Ishikawa (cell line): ENCODE measurements at regions not wholly inside any gene's neighbourhood (a gene's known extent, or its start where the extent isn't known, plus 50 kb on each side); places are given as distances from the start of the nearest gene placed in this dataset.

Experiments used
- EGR1 ChIP-seq: IDR thresholded peaks from 2 replicates; pipeline ENCODE4 v1.6.1; 2012
- EP300 ChIP-seq: IDR thresholded peaks from 2 replicates; pipeline ENCODE4 v1.6.1; 2012; ENCODE audit warnings: borderline replicate concordance
- FOXM1 ChIP-seq: IDR thresholded peaks from 2 replicates; pipeline ENCODE4 v1.6.1; 2012; ENCODE audit warnings: low read depth, borderline replicate concordance
- NFIC ChIP-seq: IDR thresholded peaks from 2 replicates; pipeline ENCODE4 v1.6.1; 2012
- RAD21 ChIP-seq: IDR thresholded peaks from 2 replicates; pipeline ENCODE4 v1.6.1; 2012; ENCODE audit warnings: low read depth
- TAF1 ChIP-seq: IDR thresholded peaks from 2 replicates; pipeline ENCODE4 v1.6.1; 2012; ENCODE audit warnings: low read depth, mild to moderate bottlenecking
- TCF12 ChIP-seq: IDR thresholded peaks from 2 replicates; pipeline ENCODE4 v1.6.1; 2012; ENCODE audit warnings: low read depth
- YY1 ChIP-seq: IDR thresholded peaks from 2 replicates; pipeline ENCODE4 v1.6.1; 2012; ENCODE audit warnings: low read depth
- ZBTB7A ChIP-seq: IDR thresholded peaks from 2 replicates; pipeline ENCODE4 v1.6.1; 2012; ENCODE audit warnings: low read depth
- TF ChIP-seq, protein P1 (sequence below): IDR thresholded peaks from 2 replicates; pipeline ENCODE4 v1.6.1; 2012
- TF ChIP-seq, protein P2 (sequence below): IDR thresholded peaks from 2 replicates; pipeline ENCODE4 v1.6.1; 2012; ENCODE audit warnings: low read depth, mild to moderate bottlenecking
- TF ChIP-seq, protein P3 (sequence below): IDR thresholded peaks from 2 replicates; pipeline ENCODE4 v1.6.1; 2012

DNA sequence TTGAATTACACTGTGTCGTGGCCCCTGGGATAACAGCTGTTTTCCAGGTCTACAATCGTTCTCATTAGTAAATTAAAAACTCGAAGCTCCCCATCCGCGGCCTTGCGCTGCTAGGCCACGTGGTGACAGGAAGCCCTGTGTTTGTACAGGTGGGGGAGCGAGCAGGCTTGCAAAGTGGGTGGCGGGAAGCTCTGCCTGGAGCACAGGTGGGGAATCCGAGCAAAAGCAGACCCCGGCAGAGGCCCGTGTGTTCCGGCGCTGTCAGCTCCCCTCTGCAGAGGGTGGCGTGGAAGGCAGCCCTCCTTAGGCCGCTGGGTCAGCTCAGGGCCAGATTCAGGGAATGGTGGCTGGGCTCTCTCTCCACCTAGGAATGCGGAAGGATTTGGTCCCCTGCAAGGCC, 59.5 kb upstream of the ERCC6L2 start:
- TF ChIP-seq, protein P1, sequence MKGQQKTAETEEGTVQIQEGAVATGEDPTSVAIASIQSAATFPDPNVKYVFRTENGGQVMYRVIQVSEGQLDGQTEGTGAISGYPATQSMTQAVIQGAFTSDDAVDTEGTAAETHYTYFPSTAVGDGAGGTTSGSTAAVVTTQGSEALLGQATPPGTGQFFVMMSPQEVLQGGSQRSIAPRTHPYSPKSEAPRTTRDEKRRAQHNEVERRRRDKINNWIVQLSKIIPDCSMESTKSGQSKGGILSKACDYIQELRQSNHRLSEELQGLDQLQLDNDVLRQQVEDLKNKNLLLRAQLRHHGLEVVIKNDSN = no peak
- TF ChIP-seq EP300 = no peak
- no peak for TF ChIP-seq FOXM1
- TF ChIP-seq ZBTB7A = no peak
- TF ChIP-seq, protein P2, sequence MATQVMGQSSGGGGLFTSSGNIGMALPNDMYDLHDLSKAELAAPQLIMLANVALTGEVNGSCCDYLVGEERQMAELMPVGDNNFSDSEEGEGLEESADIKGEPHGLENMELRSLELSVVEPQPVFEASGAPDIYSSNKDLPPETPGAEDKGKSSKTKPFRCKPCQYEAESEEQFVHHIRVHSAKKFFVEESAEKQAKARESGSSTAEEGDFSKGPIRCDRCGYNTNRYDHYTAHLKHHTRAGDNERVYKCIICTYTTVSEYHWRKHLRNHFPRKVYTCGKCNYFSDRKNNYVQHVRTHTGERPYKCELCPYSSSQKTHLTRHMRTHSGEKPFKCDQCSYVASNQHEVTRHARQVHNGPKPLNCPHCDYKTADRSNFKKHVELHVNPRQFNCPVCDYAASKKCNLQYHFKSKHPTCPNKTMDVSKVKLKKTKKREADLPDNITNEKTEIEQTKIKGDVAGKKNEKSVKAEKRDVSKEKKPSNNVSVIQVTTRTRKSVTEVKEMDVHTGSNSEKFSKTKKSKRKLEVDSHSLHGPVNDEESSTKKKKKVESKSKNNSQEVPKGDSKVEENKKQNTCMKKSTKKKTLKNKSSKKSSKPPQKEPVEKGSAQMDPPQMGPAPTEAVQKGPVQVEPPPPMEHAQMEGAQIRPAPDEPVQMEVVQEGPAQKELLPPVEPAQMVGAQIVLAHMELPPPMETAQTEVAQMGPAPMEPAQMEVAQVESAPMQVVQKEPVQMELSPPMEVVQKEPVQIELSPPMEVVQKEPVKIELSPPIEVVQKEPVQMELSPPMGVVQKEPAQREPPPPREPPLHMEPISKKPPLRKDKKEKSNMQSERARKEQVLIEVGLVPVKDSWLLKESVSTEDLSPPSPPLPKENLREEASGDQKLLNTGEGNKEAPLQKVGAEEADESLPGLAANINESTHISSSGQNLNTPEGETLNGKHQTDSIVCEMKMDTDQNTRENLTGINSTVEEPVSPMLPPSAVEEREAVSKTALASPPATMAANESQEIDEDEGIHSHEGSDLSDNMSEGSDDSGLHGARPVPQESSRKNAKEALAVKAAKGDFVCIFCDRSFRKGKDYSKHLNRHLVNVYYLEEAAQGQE = no peak
- TF ChIP-seq, protein P3, sequence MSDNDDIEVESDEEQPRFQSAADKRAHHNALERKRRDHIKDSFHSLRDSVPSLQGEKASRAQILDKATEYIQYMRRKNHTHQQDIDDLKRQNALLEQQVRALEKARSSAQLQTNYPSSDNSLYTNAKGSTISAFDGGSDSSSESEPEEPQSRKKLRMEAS = no peak
- no peak for TF ChIP-seq YY1
- no peak for TF ChIP-seq TAF1
- TF ChIP-seq TCF12 = no peak
- no peak for TF ChIP-seq RAD21
- no peak for TF ChIP-seq EGR1
- TF ChIP-seq NFIC = no peak
